ENCODE measurements at regions not wholly inside any gene's neighbourhood (a gene's known extent, or its start where the extent isn't known, plus 50 kb on each side); places are given as distances from the start of the nearest gene placed in this dataset.

- TF ChIP-seq CTCF (IDR thresholded peaks at IDR 0.05 in 2 of 3, conservative IDR thresholded peaks at IDR 0.05 in 1 of 3; ENCODE audit: insufficient read depth in 2 of 3, low read depth in 1 of 3, low read length in 3 of 3) (no peak), ZC3H11A (IDR thresholded peaks at IDR 0.05; ENCODE audit: low read depth, low read length) (no peak), ELK1 (CRISPR knock-in tag; IDR thresholded peaks at IDR 0.05) (no peak), ELF2 (CRISPR knock-in tag; IDR thresholded peaks at IDR 0.05) (no peak), CHD2 (IDR thresholded peaks at IDR 0.05; ENCODE audit: low read depth, low read length) (no peak), EZH2 (IDR thresholded peaks at IDR 0.05; ENCODE audit: borderline replicate concordance, low read depth, low read length) (no peak), THAP12 (CRISPR knock-in tag; IDR thresholded peaks at IDR 0.05) (no peak), ZBTB49 (CRISPR knock-in tag; IDR thresholded peaks at IDR 0.05; ENCODE audit: borderline replicate concordance) (no peak), SMAD4 (CRISPR knock-in tag; conservative IDR thresholded peaks at IDR 0.05) (no peak), SMARCE1 (IDR thresholded peaks at IDR 0.05) (no peak), DPF2 (IDR thresholded peaks at IDR 0.05) (no peak), BRCA1 (IDR thresholded peaks at IDR 0.05) (no peak), BRCA1 (CRISPR knock-in tag; IDR thresholded peaks at IDR 0.05) (no peak), ZBTB33 (CRISPR knock-in tag; IDR thresholded peaks at IDR 0.05) (no peak)
These were observed 282.9 kb upstream of the ANKRD55 start for GRCh38 chr5:56516035-56516434.

Data from K562 (cell line).